GM18873 (cell line): ENCODE measurements at regions not wholly inside any gene's neighbourhood (a gene's known extent, or its start where the extent isn't known, plus 50 kb on each side); places are given as distances from the start of the nearest gene placed in this dataset.
"Not testable (repeated sequence)": the region's sequence is repeated elsewhere in the genome, so short reads cannot be mapped to it uniquely, and the experiment has no call there.

Source experiments
- ATAC-seq: cut with Tn5 transposase; IDR thresholded peaks from one replicate; pipeline ENCODE4 v1.9.1; 2021; ENCODE audit warnings: mild to moderate bottlenecking, moderate library complexity, moderate number of reproducible peaks; ENCODE audit not compliant: unreplicated experiment, low FRiP score

- ATAC-seq, result no peak
Observed at GRCh38 chr2:36170805-36171204, 184.8 kb upstream of the CRIM1 start.

GRCh38 chr2:36169843-36170242 lies 185.7 kb upstream of the CRIM1 start:
- ATAC-seq, result no peak

DNA sequence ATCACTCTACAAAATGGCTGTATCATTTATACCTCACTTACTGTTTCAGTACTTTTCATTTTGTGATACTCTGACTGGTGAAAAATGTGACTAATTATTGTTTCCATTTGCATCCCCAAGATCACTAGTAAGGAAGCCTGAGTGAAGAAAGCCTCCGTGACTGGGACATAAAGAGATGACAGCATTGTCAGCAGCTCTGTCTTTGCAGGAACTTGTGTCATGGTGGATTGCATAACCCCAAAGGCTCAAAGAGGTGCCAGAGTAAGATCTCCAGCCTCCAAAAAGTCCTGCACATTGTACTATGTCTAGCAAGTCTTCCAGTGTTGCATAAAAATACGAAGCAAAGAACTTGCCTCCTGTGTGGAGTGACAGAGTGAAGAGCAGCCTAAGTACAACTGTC lies 187.5 kb upstream of the CRIM1 start:
- no peak for ATAC-seq

DNA sequence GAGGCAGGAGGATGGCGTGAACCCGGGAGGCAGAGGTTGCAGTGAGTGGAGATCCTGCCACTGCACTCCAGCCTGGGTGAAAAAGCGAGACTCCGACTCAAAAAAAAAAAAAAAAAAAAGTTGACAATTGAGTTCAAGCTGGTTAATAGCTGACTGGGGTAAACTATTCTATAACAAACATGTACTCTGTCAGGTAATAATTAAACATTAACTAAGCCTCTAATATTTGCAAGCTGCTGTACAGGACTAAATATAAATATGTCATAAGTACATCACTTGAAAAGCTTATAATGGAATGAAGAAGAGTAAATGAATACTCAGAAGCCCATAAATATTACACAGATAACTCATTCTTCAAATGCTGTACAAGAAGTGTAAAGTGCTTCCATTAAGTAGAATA lies 190.4 kb upstream of the CRIM1 start:
- no peak for ATAC-seq

GRCh38 chr2:36163520-36164254 lies 191.9 kb upstream of the CRIM1 start:
- no peak for ATAC-seq

DNA sequence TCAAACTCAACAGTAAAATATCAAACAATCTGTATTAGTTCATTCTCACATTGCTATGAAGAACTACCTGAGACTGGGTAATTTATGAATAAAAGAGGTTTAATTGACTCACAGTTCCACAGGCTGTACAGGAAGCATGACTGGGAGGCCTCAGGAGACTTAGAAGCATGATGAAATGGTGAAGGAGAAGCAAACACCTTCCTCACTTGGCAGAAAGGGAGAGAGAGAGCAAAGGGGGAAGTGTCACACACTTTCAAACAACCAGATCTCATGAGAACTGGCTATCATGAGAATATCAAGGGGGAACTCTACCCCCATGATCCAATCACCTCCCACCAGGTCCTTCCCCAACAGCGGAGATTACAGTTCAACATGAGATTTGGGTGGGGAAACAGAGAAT lies 198.5 kb upstream of the CRIM1 start:
- not testable (repeated sequence) for ATAC-seq

DNA sequence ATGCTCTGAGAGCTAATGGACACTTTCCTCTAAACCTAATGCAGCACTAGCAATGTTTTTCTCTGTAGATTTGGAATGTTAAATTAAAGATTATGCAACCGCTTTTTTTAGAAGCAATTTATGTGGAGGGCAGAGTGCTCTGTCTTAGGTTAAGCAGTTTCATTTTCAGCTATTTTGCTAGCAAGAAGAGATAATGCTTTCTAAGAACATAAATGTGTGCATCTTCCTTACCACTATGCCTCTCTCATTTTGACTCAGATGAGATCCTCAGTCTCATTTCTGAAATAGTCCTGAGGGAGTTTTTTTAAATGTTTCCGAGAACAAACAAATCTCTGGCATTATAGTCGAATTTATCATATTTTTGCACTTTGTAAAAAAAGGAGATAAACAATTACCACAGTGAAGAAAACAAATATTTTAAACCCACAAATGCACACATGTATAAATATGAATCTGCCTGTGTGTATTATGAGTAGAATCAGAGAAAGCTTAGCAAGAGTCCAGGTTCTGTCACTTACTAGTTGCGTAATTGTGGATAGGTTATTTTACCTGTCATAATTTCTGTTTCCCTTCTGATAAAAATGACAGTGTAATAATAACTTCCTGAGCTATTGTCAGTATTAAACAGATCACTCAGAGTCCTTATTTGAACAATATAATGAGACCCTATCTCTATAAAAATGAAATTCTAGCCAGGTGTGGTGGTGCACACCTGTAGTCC lies 207.7 kb upstream of the CRIM1 start:
- peak; percentile 98 for ATAC-seq

DNA sequence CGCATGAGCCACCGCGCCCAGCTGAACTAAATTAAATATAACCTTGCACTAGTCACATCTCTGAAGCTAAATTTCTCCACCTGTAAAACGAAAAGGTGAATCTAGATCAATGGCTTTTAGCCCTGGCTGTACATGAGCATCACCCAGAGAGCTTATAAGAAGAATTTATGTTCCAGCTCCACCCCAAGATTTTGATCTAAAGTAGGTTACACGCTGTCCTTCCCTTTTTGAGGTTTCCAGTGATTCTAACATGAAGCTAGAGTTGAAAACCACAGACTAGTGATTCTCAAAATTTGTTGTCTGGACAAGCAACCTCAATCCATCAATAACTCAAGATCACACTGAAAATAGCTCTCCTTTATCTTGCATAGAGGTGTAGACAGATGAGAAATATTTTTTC lies 208.8 kb upstream of the CRIM1 start:
- ATAC-seq, result no peak

- no peak for ATAC-seq
Observed at GRCh38 chr2:36140391-36140790, 215.2 kb upstream of the CRIM1 start.

GRCh38 chr2:36137612-36138011 lies 218.0 kb upstream of the CRIM1 start:
- no peak for ATAC-seq

GRCh38 chr2:36134281-36134680 lies 221.3 kb upstream of the CRIM1 start:
- ATAC-seq, result no peak

- no peak for ATAC-seq
Observed at GRCh38 chr2:36128359-36128758, 227.2 kb upstream of the CRIM1 start.

- ATAC-seq, result no peak
Observed at GRCh38 chr2:36125702-36126101, 229.9 kb upstream of the CRIM1 start.

DNA sequence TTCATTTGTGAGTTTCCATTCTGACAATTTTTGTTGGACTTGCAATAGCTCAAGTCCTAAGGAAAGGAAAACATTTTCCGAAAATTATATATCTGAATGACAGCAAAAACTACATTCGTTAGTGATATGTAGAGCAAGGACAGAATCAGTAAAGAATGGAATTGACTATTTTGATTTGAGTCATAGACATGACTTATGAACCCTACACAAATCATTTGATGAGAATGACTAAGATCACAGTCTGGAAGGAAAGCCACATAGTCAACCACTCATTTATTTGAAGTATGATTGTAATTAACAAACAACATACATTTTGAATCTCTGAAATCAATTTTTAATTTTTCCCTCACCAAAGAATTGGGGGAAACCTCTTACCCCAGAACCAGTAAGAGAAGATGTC lies 231.6 kb upstream of the CRIM1 start:
- ATAC-seq, result no peak

- ATAC-seq, result no peak
Observed at GRCh38 chr2:36097022-36097421, 258.6 kb upstream of the CRIM1 start.

DNA sequence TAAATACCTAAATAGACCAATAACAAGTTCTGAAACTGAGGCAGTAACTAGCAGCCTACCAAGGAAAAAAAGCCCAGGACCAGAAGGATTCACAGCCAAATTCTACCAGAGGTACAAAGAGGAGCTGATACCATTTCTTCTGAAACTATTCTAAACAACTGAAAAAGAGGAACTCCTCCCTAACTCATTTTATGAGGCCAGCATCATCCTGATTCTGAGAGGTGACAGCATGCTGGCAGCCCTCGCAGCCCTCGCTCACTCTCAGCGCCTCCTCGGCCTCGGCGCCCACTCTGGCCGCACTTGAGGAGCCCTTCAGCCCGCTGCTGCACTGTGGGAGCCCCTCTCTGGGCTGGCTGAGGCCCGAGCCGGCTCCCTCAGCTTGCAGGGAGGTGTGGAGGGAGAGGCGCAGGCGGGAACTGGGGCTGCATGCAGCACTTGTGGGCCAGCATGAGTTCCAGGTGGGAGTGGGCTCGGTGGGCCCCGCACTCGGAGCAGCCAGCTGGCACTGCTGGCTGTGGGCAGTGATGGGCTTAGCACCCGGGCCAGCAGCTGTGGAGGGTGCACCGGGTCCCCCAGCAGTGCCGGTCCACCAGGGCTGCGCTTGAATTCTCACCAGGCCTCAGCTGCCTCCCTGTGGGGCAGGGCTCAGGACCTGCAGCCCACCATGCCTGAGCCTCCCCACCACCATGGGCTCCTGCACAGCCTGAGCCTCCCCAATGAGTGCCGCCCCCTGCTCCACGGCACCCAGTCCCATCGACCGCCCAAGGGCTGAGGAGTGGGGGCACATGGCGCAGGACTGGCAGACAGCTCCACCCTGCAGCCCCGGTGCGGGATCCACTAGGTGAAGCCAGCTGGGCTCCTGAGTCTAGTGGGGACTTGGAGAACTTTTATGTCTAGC lies 263.5 kb upstream of the CRIM1 start:
- ATAC-seq, result not testable (repeated sequence)

DNA sequence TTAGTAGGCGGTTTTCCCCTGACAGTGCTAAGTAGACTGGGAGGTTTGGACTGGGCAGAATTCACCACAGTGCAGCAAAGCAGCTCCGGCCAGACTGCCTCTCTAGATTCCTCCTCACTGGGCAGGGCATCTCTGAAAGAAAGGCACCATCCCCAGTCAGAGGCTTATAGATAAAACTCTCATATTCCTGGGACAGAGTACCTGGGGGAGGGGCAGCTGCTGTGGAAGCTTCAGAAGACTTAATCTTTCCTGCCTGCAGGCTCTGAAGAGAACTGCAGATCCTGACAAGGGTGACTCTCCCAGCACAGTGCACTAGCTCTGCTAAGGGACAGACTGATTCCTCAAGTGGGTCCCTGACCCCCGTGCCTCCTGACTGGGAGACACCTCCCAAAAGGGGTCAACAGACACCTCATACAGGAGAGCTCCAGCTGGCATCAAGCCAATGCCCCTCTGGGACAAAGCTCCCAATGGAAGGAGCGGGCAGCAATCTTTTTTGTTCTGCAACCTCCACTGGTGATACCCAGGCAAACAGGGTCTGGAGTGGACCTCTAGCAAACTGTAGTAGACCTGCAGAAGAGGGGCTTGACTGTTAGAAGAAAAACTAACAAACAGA lies 266.8 kb upstream of the CRIM1 start:
- no peak for ATAC-seq

DNA sequence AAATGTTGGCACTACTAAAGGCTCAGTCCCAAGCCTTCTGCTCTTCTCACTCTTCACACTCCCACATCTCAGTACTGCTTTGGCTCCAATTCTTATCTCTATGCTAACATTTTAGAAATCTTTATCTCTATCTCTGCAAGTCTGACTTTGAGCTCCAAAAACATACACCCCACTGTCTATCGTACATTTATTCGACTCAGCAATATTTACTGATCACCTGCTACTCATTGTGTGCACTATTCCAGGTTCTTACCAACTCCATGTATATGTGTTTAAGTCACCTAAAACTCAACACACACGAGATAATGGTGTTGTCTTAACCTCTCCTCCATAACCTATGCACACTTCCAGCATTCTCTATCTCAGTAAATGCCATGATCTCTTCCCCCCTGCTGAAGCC lies 268.2 kb upstream of the CRIM1 start:
- ATAC-seq, result no peak

- ATAC-seq, result no peak
Observed at GRCh38 chr2:36079793-36080192, 275.8 kb upstream of the CRIM1 start.

- no peak for ATAC-seq
Observed at GRCh38 chr2:36074008-36074407, 281.6 kb upstream of the CRIM1 start.

DNA sequence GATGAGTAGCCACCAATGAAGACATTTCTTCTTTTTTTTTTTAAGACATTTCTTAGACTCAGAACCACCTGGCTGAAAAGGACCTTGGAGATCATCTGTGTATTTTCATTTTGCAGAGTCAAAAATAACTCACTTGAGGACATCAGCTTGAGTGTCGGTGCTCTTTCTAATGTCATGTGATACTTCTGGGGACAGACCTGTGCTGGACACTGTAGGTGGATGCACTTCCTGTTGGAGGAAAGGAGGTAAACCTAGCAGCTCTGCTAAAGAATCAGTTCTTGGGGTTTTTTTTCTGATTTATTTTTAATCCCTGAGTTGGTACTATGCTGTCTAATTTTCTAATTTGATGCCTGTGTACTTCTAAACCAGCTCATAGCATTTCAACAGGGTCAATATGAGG lies 283.9 kb upstream of the CRIM1 start:
- ATAC-seq, result no peak
